Nephron (organoid): ENCODE measurements at regions not wholly inside any gene's neighbourhood (a gene's known extent, or its start where the extent isn't known, plus 50 kb on each side); places are given as distances from the start of the nearest gene placed in this dataset.
"Not testable (repeated sequence)": the region's sequence is repeated elsewhere in the genome, so short reads cannot be mapped to it uniquely, and the experiment has no call there.

Source experiments
- H3K27ac Mint-ChIP-seq, 3 experiments: 2 replicates each; pipeline ENCODE4 v1.8.0; 2020; ENCODE audit warnings: mixed read lengths in 3 of 3, mild to moderate bottlenecking in 2 of 3, moderate library complexity in 1 of 3
- H3K27me3 Mint-ChIP-seq: 2 replicates; pipeline ENCODE4 v1.8.0; 2021; ENCODE audit warnings: low read depth, mild to moderate bottlenecking, moderate library complexity, mixed read lengths
- H3K36me3 Mint-ChIP-seq: 2 replicates; pipeline ENCODE4 v1.8.0; 2020; ENCODE audit warnings: low read depth, mixed read lengths
- H3K4me1 Mint-ChIP-seq: 2 replicates; pipeline ENCODE4 v1.8.0; 2020; ENCODE audit warnings: mixed read lengths
- H3K4me3 Mint-ChIP-seq, 3 experiments: 2 replicates each; pipeline ENCODE4 v1.8.0; 2020; ENCODE audit warnings: mild to moderate bottlenecking in 3 of 3, mixed read lengths in 3 of 3, moderate library complexity in 2 of 3
- H3K9me3 Mint-ChIP-seq: 2 replicates; pipeline ENCODE4 v1.8.0; 2020; ENCODE audit warnings: mixed read lengths
- TF ChIP-seq, protein P1 (sequence below), 3 experiments: fragments of 200-600 bp; sonication (generic); IDR thresholded peaks; one replicate each; pipeline ENCODE4 v1.5.0; 2021; ENCODE audit warnings: antibody characterized with exemption in 3 of 3; ENCODE audit not compliant: unreplicated experiment in 3 of 3

DNA sequence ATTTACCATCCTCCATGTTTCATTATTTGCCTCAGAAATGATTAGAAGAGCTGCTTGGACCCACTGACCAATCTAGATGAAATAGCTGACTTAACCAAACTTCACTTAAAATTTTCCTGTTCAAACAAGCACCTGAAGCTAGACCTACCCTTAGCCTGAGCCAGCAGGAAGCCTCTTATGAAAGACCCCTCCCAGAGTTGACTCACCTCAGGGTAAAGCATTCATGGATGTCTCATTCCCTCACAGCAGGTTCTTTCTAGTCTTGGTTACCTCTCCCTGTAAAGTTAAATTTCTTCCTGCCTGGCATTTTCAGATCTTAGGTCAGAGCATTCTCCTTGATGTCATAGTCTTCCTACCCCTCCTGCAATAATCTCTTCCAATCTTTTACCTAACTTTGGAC, 1209.8 kb downstream of the FLRT2 start:
- TF ChIP-seq, protein P1, sequence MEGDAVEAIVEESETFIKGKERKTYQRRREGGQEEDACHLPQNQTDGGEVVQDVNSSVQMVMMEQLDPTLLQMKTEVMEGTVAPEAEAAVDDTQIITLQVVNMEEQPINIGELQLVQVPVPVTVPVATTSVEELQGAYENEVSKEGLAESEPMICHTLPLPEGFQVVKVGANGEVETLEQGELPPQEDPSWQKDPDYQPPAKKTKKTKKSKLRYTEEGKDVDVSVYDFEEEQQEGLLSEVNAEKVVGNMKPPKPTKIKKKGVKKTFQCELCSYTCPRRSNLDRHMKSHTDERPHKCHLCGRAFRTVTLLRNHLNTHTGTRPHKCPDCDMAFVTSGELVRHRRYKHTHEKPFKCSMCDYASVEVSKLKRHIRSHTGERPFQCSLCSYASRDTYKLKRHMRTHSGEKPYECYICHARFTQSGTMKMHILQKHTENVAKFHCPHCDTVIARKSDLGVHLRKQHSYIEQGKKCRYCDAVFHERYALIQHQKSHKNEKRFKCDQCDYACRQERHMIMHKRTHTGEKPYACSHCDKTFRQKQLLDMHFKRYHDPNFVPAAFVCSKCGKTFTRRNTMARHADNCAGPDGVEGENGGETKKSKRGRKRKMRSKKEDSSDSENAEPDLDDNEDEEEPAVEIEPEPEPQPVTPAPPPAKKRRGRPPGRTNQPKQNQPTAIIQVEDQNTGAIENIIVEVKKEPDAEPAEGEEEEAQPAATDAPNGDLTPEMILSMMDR (IDR thresholded peaks at IDR 0.05; ENCODE audit: unreplicated experiment in 3 of 3): no peak
- Mint-ChIP-seq H3K27me3 (no peaks in the 10 kb centered on the region), H3K9me3 (peaks cover 11% of the 10 kb centered on the region), H3K4me1 (no peaks in the 10 kb centered on the region), H3K36me3 (no peaks in the 10 kb centered on the region), H3K27ac (no peak overlapping the region), H3K4me3 (no peak overlapping the region)

DNA sequence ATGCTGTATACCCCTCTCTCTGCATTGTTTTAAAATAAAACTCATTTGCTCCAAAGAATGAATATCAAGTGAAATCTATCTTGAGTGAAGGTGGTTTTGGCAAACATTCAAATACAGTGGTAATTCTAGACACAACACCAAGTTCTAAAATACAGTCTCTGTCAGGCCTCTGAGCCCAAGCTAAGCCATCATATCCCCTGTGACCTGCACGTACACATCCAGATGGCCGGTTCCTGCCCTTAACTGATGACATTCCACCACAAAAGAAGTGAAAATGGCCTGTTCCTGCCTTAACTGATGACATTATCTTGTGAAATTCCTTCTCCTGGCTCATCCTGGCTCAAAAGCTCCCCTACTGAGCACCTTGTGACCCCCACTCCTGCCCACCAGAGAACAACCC, 1201.5 kb downstream of the FLRT2 start:
- H3K27ac Mint-ChIP-seq, H3K36me3 Mint-ChIP-seq, H3K9me3 Mint-ChIP-seq, H3K27me3 Mint-ChIP-seq, H3K4me1 Mint-ChIP-seq, H3K4me3 Mint-ChIP-seq: not testable (repeated sequence)

DNA sequence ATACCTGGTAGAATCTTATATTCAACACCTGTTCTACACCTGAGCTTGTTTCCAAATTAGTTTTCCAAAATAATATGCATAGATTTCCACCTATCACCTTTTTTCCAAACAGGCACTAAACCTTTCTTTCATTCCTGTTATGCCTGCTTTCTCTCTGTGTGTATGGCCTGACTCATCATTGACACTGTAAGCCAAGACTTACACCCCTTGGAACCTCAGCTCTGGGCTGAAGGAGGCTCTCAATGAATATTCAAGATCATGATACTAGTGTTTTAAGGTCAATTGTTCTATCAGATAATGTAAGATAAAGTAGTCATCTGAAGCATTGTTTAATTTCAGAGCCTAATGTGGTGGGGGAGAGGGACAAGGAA, 1193.3 kb downstream of the FLRT2 start:
- H3K27me3 Mint-ChIP-seq: peaks cover 3% of the 10 kb centered on the region
- no peaks in the 10 kb centered on the region for H3K36me3 Mint-ChIP-seq
- no peaks in the 10 kb centered on the region for H3K9me3 Mint-ChIP-seq
- H3K27ac Mint-ChIP-seq: peak overlapping the region; percentile 63 to 81 (median 74)
- no peaks in the 10 kb centered on the region for H3K4me1 Mint-ChIP-seq
- H3K4me3 Mint-ChIP-seq: no peak overlapping the region
- TF ChIP-seq, protein P1 (IDR thresholded peaks at IDR 0.05; ENCODE audit: unreplicated experiment in 3 of 3): no peak

DNA sequence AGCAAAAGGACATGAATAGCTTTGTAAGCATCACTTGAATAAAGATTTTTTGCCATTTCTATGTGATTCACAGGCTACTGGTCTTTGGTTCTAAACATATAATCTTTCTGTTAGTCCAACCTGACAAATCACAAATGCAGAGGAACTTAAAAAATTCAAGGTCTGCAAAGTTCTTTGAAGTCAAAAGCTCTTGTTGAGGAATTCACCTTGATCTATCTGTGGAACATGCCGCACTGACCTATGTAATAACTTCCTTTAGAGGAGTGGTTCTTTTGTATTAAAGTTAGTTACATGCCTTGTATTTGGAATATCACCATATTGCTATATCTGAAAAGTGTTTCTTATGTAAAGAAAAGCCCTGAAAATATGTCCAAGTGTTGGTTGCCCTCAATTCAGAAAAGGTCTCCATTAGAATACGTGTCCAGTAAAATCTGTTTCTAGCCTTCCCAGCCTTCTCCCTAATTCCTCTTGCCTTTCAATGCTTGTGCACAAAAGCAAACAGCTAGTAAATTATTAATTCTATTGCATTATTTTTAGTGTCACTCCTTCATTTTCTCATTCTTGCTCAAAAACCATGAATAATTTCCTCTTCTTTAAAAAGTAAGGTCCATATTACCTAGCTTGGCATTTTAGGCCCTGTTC, 1192.8 kb downstream of the FLRT2 start:
- no peaks in the 10 kb centered on the region for H3K36me3 Mint-ChIP-seq
- H3K4me3 Mint-ChIP-seq: no peak overlapping the region
- H3K4me1 Mint-ChIP-seq: no peaks in the 10 kb centered on the region
- peak overlapping the region; percentile 63 to 81 (median 74) for H3K27ac Mint-ChIP-seq
- TF ChIP-seq, protein P1 (IDR thresholded peaks at IDR 0.05; ENCODE audit: unreplicated experiment in 3 of 3): no peak
- no peaks in the 10 kb centered on the region for H3K9me3 Mint-ChIP-seq
- peaks cover 3% of the 10 kb centered on the region for H3K27me3 Mint-ChIP-seq

DNA sequence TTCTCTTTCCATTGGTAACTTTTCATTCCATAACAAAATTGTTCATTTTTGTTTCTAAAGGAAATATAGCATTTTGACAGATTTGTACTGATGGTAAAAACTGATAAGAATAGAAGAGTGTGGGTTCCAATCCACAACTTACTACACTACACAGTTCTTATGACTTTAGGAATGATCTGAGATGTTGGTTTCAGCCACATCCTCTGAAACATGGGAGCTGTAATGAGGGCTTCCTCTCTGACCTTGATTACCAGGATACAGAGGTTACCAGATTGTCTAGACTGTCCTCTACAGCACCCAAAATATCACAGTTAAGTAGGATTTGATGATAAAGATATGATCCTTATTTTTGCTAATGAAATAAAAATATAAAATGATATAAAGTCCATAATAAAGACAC, 1184.6 kb downstream of the FLRT2 start:
- H3K4me1 Mint-ChIP-seq: peaks cover 13% of the 10 kb centered on the region
- TF ChIP-seq, protein P1 (IDR thresholded peaks at IDR 0.05; ENCODE audit: unreplicated experiment in 3 of 3): no peak
- H3K4me3 Mint-ChIP-seq: no peak overlapping the region
- no peak overlapping the region for H3K27ac Mint-ChIP-seq
- no peaks in the 10 kb centered on the region for H3K27me3 Mint-ChIP-seq
- H3K9me3 Mint-ChIP-seq: no peaks in the 10 kb centered on the region
- H3K36me3 Mint-ChIP-seq: no peaks in the 10 kb centered on the region

DNA sequence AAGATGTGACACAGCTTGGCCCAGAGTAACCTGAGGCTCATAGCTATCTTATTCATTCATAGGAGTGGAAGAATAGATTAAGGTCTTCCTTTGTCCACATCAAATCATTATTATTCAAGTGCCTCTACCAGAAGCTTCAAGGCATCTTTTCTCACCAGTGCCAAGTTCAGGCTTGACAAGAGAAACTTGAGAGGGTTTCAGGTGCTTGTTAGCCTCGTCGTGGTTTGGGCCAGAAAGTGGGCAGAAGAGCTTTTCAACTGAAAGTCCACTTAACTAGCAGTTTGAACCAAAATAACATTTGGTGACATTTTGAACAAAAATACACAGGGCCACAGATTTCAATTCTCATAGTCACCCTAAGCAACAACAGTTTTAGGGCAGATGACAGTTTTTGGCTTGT, 1184.2 kb downstream of the FLRT2 start:
- H3K27ac Mint-ChIP-seq: no peak overlapping the region
- H3K27me3 Mint-ChIP-seq: no peaks in the 10 kb centered on the region
- H3K9me3 Mint-ChIP-seq: no peaks in the 10 kb centered on the region
- no peak overlapping the region for H3K4me3 Mint-ChIP-seq
- TF ChIP-seq, protein P1 (IDR thresholded peaks at IDR 0.05; ENCODE audit: unreplicated experiment in 3 of 3): no peak
- peaks cover 13% of the 10 kb centered on the region for H3K4me1 Mint-ChIP-seq
- no peaks in the 10 kb centered on the region for H3K36me3 Mint-ChIP-seq
